ENCODE measurements at regions not wholly inside any gene's neighbourhood (a gene's known extent, or its start where the extent isn't known, plus 50 kb on each side); places are given as distances from the start of the nearest gene placed in this dataset.

GRCh38 chr19:30171138-30171635 lies 201.0 kb upstream of the ZNF536 start:
- DNase-seq (ENCODE audit: low spot score) = no peak

- DNase-seq (ENCODE audit: low spot score) = no peak
Observed at GRCh38 chr19:30171795-30172612, 200.2 kb upstream of the ZNF536 start.

GRCh38 chr19:30172613-30173242 lies 199.5 kb upstream of the ZNF536 start:
- no peak for DNase-seq (ENCODE audit: low spot score)

- no peak for DNase-seq (ENCODE audit: low spot score)
Observed at GRCh38 chr19:30173593-30174356, 198.4 kb upstream of the ZNF536 start.

GRCh38 chr19:30174357-30174645 lies 197.9 kb upstream of the ZNF536 start:
- no peak for DNase-seq (ENCODE audit: low spot score)

GRCh38 chr19:30174791-30175190 lies 197.4 kb upstream of the ZNF536 start:
- DNase-seq (ENCODE audit: low spot score) = no peak

GRCh38 chr19:30175987-30176386 lies 196.2 kb upstream of the ZNF536 start:
- no peak for DNase-seq (ENCODE audit: low spot score)

- no peak for DNase-seq (ENCODE audit: low spot score)
Observed at GRCh38 chr19:30178721-30179402, 193.3 kb upstream of the ZNF536 start.

- DNase-seq (ENCODE audit: low spot score) = no peak
Observed at GRCh38 chr19:30180691-30181090, 191.5 kb upstream of the ZNF536 start.

GRCh38 chr19:30183807-30184490 lies 188.2 kb upstream of the ZNF536 start:
- no peak for DNase-seq (ENCODE audit: low spot score)

- DNase-seq (ENCODE audit: low spot score) = no peak
Observed at GRCh38 chr19:30202060-30202600, 170.1 kb upstream of the ZNF536 start.

- DNase-seq (ENCODE audit: low spot score) = no peak
Observed at GRCh38 chr19:30204721-30205120, 167.5 kb upstream of the ZNF536 start.

GRCh38 chr19:30206187-30206586 lies 166.0 kb upstream of the ZNF536 start:
- no peak for DNase-seq (ENCODE audit: low spot score)

GRCh38 chr19:30207357-30207756 lies 164.8 kb upstream of the ZNF536 start:
- no peak for DNase-seq (ENCODE audit: low spot score)

- DNase-seq (ENCODE audit: low spot score) = no peak
Observed at GRCh38 chr19:30208436-30209060, 163.6 kb upstream of the ZNF536 start.

GRCh38 chr19:30209617-30210600 lies 162.3 kb upstream of the ZNF536 start:
- DNase-seq (ENCODE audit: low spot score) = no peak

- no peak for DNase-seq (ENCODE audit: low spot score)
Observed at GRCh38 chr19:30212574-30212973, 159.6 kb upstream of the ZNF536 start.

- no peak for DNase-seq (ENCODE audit: low spot score)
Observed at GRCh38 chr19:30214651-30215051, 157.5 kb upstream of the ZNF536 start.

GRCh38 chr19:30215248-30215647 lies 156.9 kb upstream of the ZNF536 start:
- no peak for DNase-seq (ENCODE audit: low spot score)

- no peak for DNase-seq (ENCODE audit: low spot score)
Observed at GRCh38 chr19:30216453-30216852, 155.7 kb upstream of the ZNF536 start.
